OCI-LY3 (cell line): ENCODE measurements at regions not wholly inside any gene's neighbourhood (a gene's known extent, or its start where the extent isn't known, plus 50 kb on each side); places are given as distances from the start of the nearest gene placed in this dataset.

Experiments
- H2AFZ ChIP-seq: fragments of 200-600, 300-600 bp; shearing (Covaris generic); 2 replicates; pipeline ENCODE4 v1.6.0; 2014; ENCODE audit warnings: antibody characterized with exemption, low read depth, low read length
- H3K27ac ChIP-seq: fragments of 200-600, 300-600 bp; sonication (generic); 2 replicates; pipeline ENCODE4 v1.5.1; 2014; ENCODE audit warnings: mild to moderate bottlenecking, low read length, moderate library complexity, mixed read lengths
- H3K27me3 ChIP-seq: fragments of 200-600, 300-600 bp; sonication (generic); 2 replicates; pipeline ENCODE4 v1.6.1; 2014; ENCODE audit warnings: low read depth, low read length, mixed read lengths
- H3K36me3 ChIP-seq: fragments of 200-600, 300-600 bp; sonication (generic); replicated peaks from 2 replicates; pipeline ENCODE3; 2014; ENCODE audit warnings: low read depth, low read length, mixed read lengths
- H3K4me1 ChIP-seq: fragments of 300-600, 200-600 bp; sonication (generic); 2 replicates; pipeline ENCODE4 v1.6.1; 2014; ENCODE audit warnings: low read length, mixed read lengths
- H3K4me2 ChIP-seq: fragments of 200-600, 300-600 bp; sonication (generic); 2 replicates; pipeline ENCODE4 v1.6.1; 2014; ENCODE audit warnings: low read length, mixed read lengths
- H3K4me3 ChIP-seq: fragments of 300-600, 200-600 bp; sonication (generic); 2 replicates; pipeline ENCODE4 v1.5.1; 2014; ENCODE audit warnings: antibody characterized with exemption, mild to moderate bottlenecking, low read length, moderate library complexity
- H3K79me2 ChIP-seq: fragments of 300-600, 200-600 bp; shearing (Covaris generic); 2 replicates; pipeline ENCODE4 v1.6.1; 2014; ENCODE audit warnings: mild to moderate bottlenecking, low read length, mixed read lengths
- H3K9ac ChIP-seq: fragments of 300-600, 200-600 bp; shearing (Covaris generic); 2 replicates; pipeline ENCODE4 v1.6.0; 2014; ENCODE audit warnings: mild to moderate bottlenecking, low read length, moderate library complexity
- H3K9me3 ChIP-seq: fragments of 200-600, 300-600 bp; shearing (Covaris generic); 2 replicates; pipeline ENCODE4 v1.6.1; 2014; ENCODE audit warnings: low read length, mixed read lengths; ENCODE audit not compliant: insufficient read depth
- H4K20me1 ChIP-seq: fragments of 200-600, 300-600 bp; sonication (generic); 2 replicates; pipeline ENCODE4 v1.6.1; 2016; ENCODE audit warnings: low read length, mixed read lengths; ENCODE audit not compliant: insufficient read depth
- CTCF ChIP-seq: fragments of 200-600, 300-600 bp; sonication (generic); IDR thresholded peaks from 2 replicates; pipeline ENCODE4 v1.5.1; 2014; ENCODE audit warnings: antibody characterized with exemption, low read length, low read depth
- EZH2phosphoT487 ChIP-seq: fragments of 200-600 bp; shearing (Covaris generic); IDR thresholded peaks from 2 replicates; pipeline ENCODE4 v1.6.1; 2018; ENCODE audit warnings: antibody characterized with exemption, mixed run types, low read depth

GRCh38 chr9:107180206-107180605, 102.9 kb upstream of the RAD23B start:
- H3K4me3 ChIP-seq, result no peak overlapping the region
- H2AFZ ChIP-seq, result no peak overlapping the region
- TF ChIP-seq CTCF (no peak), EZH2phosphoT487 (no peak)
- H3K36me3 ChIP-seq, result no peaks in the 10 kb centered on the region
- H3K27me3 ChIP-seq, result peaks cover 25% of the 10 kb centered on the region
- no peak overlapping the region for H3K27ac ChIP-seq
- peaks cover 10% of the 10 kb centered on the region for H3K4me1 ChIP-seq
- H3K9ac ChIP-seq, result no peak overlapping the region
- no peaks in the 10 kb centered on the region for H4K20me1 ChIP-seq
- H3K4me2 ChIP-seq, result no peak overlapping the region
- peaks cover 7% of the 10 kb centered on the region; the same call in 1 of the 2 replicates for H3K9me3 ChIP-seq
- H3K79me2 ChIP-seq, result no peaks in the 10 kb centered on the region

GRCh38 chr9:107183176-107183575, 99.9 kb upstream of the RAD23B start:
- Histone ChIP-seq H3K9me3 (peaks cover 7% of the 10 kb centered on the region; the same call in 1 of the 2 replicates), H3K4me2 (no peak overlapping the region), H3K4me1 (no peaks in the 10 kb centered on the region), H3K27ac (no peak overlapping the region), H3K79me2 (no peaks in the 10 kb centered on the region), H4K20me1 (no peaks in the 10 kb centered on the region), H3K36me3 (no peaks in the 10 kb centered on the region), H3K27me3 (peaks cover 25% of the 10 kb centered on the region), H3K9ac (no peak overlapping the region), H2AFZ (no peak overlapping the region), H3K4me3 (no peak overlapping the region)
- TF ChIP-seq EZH2phosphoT487, result no peak
- TF ChIP-seq CTCF, result no peak

GRCh38 chr9:107188376-107188775, 94.7 kb upstream of the RAD23B start:
- H3K4me2 ChIP-seq, result no peak overlapping the region
- H3K27ac ChIP-seq, result no peak overlapping the region
- H3K36me3 ChIP-seq, result no peaks in the 10 kb centered on the region
- H3K27me3 ChIP-seq, result peaks cover 34% of the 10 kb centered on the region
- TF ChIP-seq CTCF (no peak), EZH2phosphoT487 (no peak)
- H4K20me1 ChIP-seq, result no peaks in the 10 kb centered on the region
- H3K9ac ChIP-seq, result no peak overlapping the region
- H3K9me3 ChIP-seq, result peaks cover 5% of the 10 kb centered on the region; the same call in 1 of the 2 replicates
- H3K79me2 ChIP-seq, result no peaks in the 10 kb centered on the region
- H2AFZ ChIP-seq, result no peak overlapping the region
- no peaks in the 10 kb centered on the region for H3K4me1 ChIP-seq
- H3K4me3 ChIP-seq, result no peak overlapping the region

GRCh38 chr9:107190061-107190935, 92.8 kb upstream of the RAD23B start:
- H3K4me3 ChIP-seq, result no peak overlapping the region
- TF ChIP-seq CTCF (no peak), EZH2phosphoT487 (no peak)
- H3K9ac ChIP-seq, result no peak overlapping the region
- H3K27me3 ChIP-seq, result peaks cover 39% of the 10 kb centered on the region
- no peaks in the 10 kb centered on the region for H3K79me2 ChIP-seq
- no peak overlapping the region for H3K4me2 ChIP-seq
- no peaks in the 10 kb centered on the region for H3K4me1 ChIP-seq
- H2AFZ ChIP-seq, result no peak overlapping the region
- H3K27ac ChIP-seq, result no peak overlapping the region
- no peaks in the 10 kb centered on the region for H3K9me3 ChIP-seq
- H4K20me1 ChIP-seq, result no peaks in the 10 kb centered on the region
- H3K36me3 ChIP-seq, result no peaks in the 10 kb centered on the region
